Fibroblast of lung (primary cell): ENCODE measurements at regions not wholly inside any gene's neighbourhood (a gene's known extent, or its start where the extent isn't known, plus 50 kb on each side); places are given as distances from the start of the nearest gene placed in this dataset.

ENCODE experiments used
- DNase-seq, 2 donors: peaks; one replicate each; pipeline versions ENCODE4 v3.0.0 to v3.0.0-alpha.2; 2010; ENCODE audit warnings: low read depth in 2 of 2
- H2AFZ ChIP-seq: 2 replicates; pipeline ENCODE4 v1.5.1; 2012; ENCODE audit warnings: low read length, control low read depth, inconsistent platforms
- H3K27ac ChIP-seq: 2 replicates; pipeline ENCODE4 v1.5.1; 2011; ENCODE audit warnings: low read length, control low read depth; ENCODE audit not compliant: insufficient read depth
- H3K27me3 ChIP-seq: 2 replicates; pipeline ENCODE4 v1.5.1; 2011; ENCODE audit warnings: mild to moderate bottlenecking, low read length; ENCODE audit not compliant: control insufficient read depth, insufficient read depth
- H3K36me3 ChIP-seq: 2 replicates; pipeline ENCODE4 v1.5.1; 2011; ENCODE audit warnings: low read length; ENCODE audit not compliant: control insufficient read depth, insufficient read depth
- H3K4me1 ChIP-seq: 2 replicates; pipeline ENCODE4 v1.5.1; 2011; ENCODE audit warnings: low read length; ENCODE audit not compliant: control insufficient read depth, insufficient read depth; ENCODE audit errors: extremely low read depth
- H3K4me2 ChIP-seq: 2 replicates; pipeline ENCODE4 v1.5.1; 2011; ENCODE audit warnings: low read length, control low read depth; ENCODE audit not compliant: insufficient read depth; ENCODE audit errors: extremely low read depth
- H3K4me3 ChIP-seq, 4 experiments: fragments of 200-600 bp in 1 of 4; sonication (generic) in 1 of 4; replicated peaks in 1 of 4; 2 replicates each; pipeline ENCODE4 v1.5.1; 2011 to 2016; ENCODE audit warnings: low read length in 4 of 4, low read depth in 3 of 4, mild to moderate bottlenecking in 3 of 4, control low read depth in 2 of 4, inconsistent platforms in 1 of 4, mixed read lengths in 1 of 4; ENCODE audit not compliant: insufficient read depth in 1 of 4; ENCODE audit errors: control extremely low read depth in 1 of 4
- H3K79me2 ChIP-seq: 2 replicates; pipeline ENCODE4 v1.5.1; 2012; ENCODE audit warnings: mild to moderate bottlenecking, low read length, inconsistent platforms; ENCODE audit not compliant: control insufficient read depth, insufficient read depth
- H3K9ac ChIP-seq: 2 replicates; pipeline ENCODE4 v1.5.1; 2011; ENCODE audit warnings: mild to moderate bottlenecking, low read length, control low read depth; ENCODE audit not compliant: insufficient read depth
- H3K9me3 ChIP-seq: 2 replicates; pipeline ENCODE4 v1.5.1; 2012; ENCODE audit warnings: low read depth, low read length; ENCODE audit not compliant: control insufficient read depth, insufficient read depth
- H4K20me1 ChIP-seq: 2 replicates; pipeline ENCODE4 v1.5.1; 2011; ENCODE audit warnings: low read length; ENCODE audit not compliant: control insufficient read depth, insufficient read depth; ENCODE audit errors: extremely low read depth
- EZH2 ChIP-seq: IDR thresholded peaks from 2 replicates; pipeline ENCODE4 v1.5.1; 2012; ENCODE audit warnings: low read length, control low read depth, mild to moderate bottlenecking; ENCODE audit errors: missing control alignments
- TF ChIP-seq, protein P1 (sequence below), 2 donors: IDR thresholded peaks in 1 of 2; conservative IDR thresholded peaks in 1 of 2; 1 replicate in 1 of 2; 2 replicates in 1 of 2; pipeline ENCODE4 v1.5.1; 2011 to 2012; ENCODE audit warnings: low read length in 2 of 2, control low read depth in 1 of 2, inconsistent platforms in 1 of 2, low read depth in 1 of 2, mild to moderate bottlenecking in 1 of 2

DNA sequence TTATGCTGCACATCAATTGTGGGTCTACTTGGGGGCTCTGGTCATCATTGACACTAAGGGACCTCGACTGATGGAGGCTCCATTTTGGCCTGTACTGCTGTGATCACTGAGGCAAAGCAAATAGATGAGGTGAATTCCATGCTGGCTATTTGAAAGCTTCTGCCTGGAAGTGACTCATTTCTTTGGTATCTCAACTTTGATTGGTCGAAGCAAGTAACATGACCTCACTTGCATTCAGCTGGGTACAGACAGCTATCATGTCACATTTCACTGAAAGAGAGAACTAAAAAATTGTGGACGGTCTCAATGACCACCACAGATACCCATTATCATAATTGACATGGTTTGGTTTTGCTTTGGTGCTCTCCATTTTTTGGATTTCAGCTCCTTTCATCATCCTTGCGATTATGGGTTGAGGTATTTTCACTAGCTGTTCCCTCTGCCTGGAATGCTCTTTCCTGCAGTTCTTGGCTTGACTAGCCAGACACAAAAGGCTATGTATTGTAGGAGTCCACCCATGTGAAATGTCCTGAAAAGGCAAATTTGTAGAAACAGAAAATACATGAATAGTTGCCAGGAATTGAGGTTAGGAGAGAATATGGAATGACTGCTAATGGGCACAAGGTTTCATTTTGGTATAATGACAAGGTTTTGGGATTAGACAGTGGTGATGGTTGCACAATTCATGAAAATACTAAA lies 369.2 kb upstream of the LCORL start:
- H3K27ac ChIP-seq, result no peak overlapping the region
- H3K4me1 ChIP-seq, result no peaks in the 10 kb centered on the region
- no peak overlapping the region for H3K9ac ChIP-seq
- TF ChIP-seq EZH2, result no peak
- TF ChIP-seq, protein P1, sequence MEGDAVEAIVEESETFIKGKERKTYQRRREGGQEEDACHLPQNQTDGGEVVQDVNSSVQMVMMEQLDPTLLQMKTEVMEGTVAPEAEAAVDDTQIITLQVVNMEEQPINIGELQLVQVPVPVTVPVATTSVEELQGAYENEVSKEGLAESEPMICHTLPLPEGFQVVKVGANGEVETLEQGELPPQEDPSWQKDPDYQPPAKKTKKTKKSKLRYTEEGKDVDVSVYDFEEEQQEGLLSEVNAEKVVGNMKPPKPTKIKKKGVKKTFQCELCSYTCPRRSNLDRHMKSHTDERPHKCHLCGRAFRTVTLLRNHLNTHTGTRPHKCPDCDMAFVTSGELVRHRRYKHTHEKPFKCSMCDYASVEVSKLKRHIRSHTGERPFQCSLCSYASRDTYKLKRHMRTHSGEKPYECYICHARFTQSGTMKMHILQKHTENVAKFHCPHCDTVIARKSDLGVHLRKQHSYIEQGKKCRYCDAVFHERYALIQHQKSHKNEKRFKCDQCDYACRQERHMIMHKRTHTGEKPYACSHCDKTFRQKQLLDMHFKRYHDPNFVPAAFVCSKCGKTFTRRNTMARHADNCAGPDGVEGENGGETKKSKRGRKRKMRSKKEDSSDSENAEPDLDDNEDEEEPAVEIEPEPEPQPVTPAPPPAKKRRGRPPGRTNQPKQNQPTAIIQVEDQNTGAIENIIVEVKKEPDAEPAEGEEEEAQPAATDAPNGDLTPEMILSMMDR (conservative IDR thresholded peaks at IDR 0.05 in 1 of 2, IDR thresholded peaks at IDR 0.05 in 1 of 2; ENCODE audit: low read depth in 1 of 2, low read length in 2 of 2), result no peak
- no peaks in the 10 kb centered on the region for H3K79me2 ChIP-seq
- no peaks in the 10 kb centered on the region for H3K27me3 ChIP-seq
- H3K4me3 ChIP-seq, result no peak overlapping the region
- H3K4me2 ChIP-seq, result no peak overlapping the region
- DNase-seq, result peak; percentile 0 to 6
- H2AFZ ChIP-seq, result no peak overlapping the region
- no peaks in the 10 kb centered on the region for H3K9me3 ChIP-seq
- H3K36me3 ChIP-seq, result no peaks in the 10 kb centered on the region
- no peaks in the 10 kb centered on the region for H4K20me1 ChIP-seq

DNA sequence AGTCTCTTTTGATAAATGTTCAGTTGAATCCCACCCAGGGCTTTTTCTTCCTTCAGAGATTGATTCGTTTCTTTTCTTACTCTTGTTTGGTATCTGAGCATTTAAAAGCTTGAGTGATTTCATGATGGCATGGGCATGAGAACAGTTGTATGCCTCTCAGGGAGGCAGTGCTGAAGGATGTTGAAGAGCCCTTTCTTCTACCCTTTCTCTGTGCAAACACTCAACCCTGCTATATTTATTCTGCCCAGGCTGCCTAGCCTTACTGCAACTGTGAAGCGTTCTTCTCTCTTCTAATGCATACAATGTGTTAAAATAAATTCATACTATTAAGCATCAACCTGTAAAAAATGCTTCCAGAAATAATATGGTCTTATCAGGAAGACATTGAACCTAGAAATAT lies 367.6 kb upstream of the LCORL start:
- Histone ChIP-seq H3K27me3 (no peaks in the 10 kb centered on the region), H3K79me2 (no peaks in the 10 kb centered on the region), H3K36me3 (no peaks in the 10 kb centered on the region), H3K4me1 (no peaks in the 10 kb centered on the region), H3K9me3 (no peaks in the 10 kb centered on the region), H3K4me3 (no peak overlapping the region), H3K4me2 (no peak overlapping the region), H4K20me1 (no peaks in the 10 kb centered on the region), H2AFZ (no peak overlapping the region), H3K27ac (no peak overlapping the region), H3K9ac (no peak overlapping the region)
- no peak for DNase-seq
- TF ChIP-seq EZH2, result no peak
- TF ChIP-seq, protein P1 (conservative IDR thresholded peaks at IDR 0.05 in 1 of 2, IDR thresholded peaks at IDR 0.05 in 1 of 2; ENCODE audit: low read depth in 1 of 2, low read length in 2 of 2), result no peak

DNA sequence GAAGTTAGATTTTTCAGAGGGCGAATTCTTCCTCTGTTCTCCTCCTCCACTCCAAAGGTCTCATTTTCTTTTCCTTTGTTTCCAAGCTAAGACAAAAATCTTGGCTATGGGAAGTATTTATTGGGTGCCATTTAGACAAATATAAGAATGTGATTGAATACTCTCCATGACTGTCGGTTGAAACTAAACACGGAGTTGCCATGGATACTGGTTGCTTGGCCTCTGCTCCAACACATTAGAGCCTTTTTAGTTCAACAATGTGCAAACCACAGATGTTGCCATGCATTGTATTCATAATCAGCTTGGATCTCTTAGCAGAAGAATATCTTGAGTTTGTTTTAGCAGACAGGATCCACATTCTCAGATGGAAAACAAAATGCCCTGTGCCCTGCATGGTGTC lies 366.5 kb upstream of the LCORL start:
- Histone ChIP-seq H3K9ac (no peak overlapping the region), H3K4me1 (no peaks in the 10 kb centered on the region), H3K79me2 (no peaks in the 10 kb centered on the region), H3K9me3 (no peaks in the 10 kb centered on the region), H2AFZ (no peak overlapping the region), H3K4me3 (no peak overlapping the region), H3K4me2 (no peak overlapping the region), H4K20me1 (no peaks in the 10 kb centered on the region), H3K27me3 (no peaks in the 10 kb centered on the region), H3K27ac (no peak overlapping the region), H3K36me3 (no peaks in the 10 kb centered on the region)
- TF ChIP-seq, protein P1 (conservative IDR thresholded peaks at IDR 0.05 in 1 of 2, IDR thresholded peaks at IDR 0.05 in 1 of 2; ENCODE audit: low read depth in 1 of 2, low read length in 2 of 2), result no peak
- TF ChIP-seq EZH2, result no peak
- no peak for DNase-seq
